Karpas-422 (cell line): ENCODE measurements at regions not wholly inside any gene's neighbourhood (a gene's known extent, or its start where the extent isn't known, plus 50 kb on each side); places are given as distances from the start of the nearest gene placed in this dataset.
A peak's percentile ranks its signal among the peaks of the same experiment; 100 is the strongest.
"Not testable (repeated sequence)": the region's sequence is repeated elsewhere in the genome, so short reads cannot be mapped to it uniquely, and the experiment has no call there.

Experiments used
- DNase-seq: peaks from one replicate; pipeline ENCODE4 v3.0.0-alpha.2; 2015
- H2AFZ ChIP-seq: fragments of 200-600 bp; sonication (generic); 2 replicates; pipeline ENCODE4 v1.6.1; 2014; ENCODE audit warnings: antibody characterized with exemption, low read length, mixed read lengths
- H3K27ac ChIP-seq: fragments of 200-600 bp; sonication (generic); 2 replicates; pipeline ENCODE4 v1.5.1; 2014; ENCODE audit warnings: mild to moderate bottlenecking, low read length, moderate library complexity
- H3K27me3 ChIP-seq: fragments of 200-600 bp; sonication (generic); 2 replicates; pipeline ENCODE4 v1.6.1; 2014; ENCODE audit warnings: low read length, mixed read lengths
- H3K36me3 ChIP-seq: fragments of 200-600 bp; sonication (generic); 2 replicates; pipeline ENCODE4 v1.6.1; 2014; ENCODE audit warnings: low read length, mixed read lengths; ENCODE audit not compliant: insufficient read depth
- H3K4me1 ChIP-seq: fragments of 200-600 bp; sonication (generic); 2 replicates; pipeline ENCODE4 v1.6.1; 2014; ENCODE audit warnings: mild to moderate bottlenecking, low read length, mixed read lengths
- H3K4me2 ChIP-seq: fragments of 200-600 bp; sonication (generic); 2 replicates; pipeline ENCODE4 v1.6.1; 2014; ENCODE audit warnings: low read length, low read depth, mild to moderate bottlenecking; ENCODE audit not compliant: poor library complexity, severe bottlenecking
- H3K4me3 ChIP-seq: fragments of 200-600 bp; sonication (generic); 2 replicates; pipeline ENCODE4 v1.5.1; 2014; ENCODE audit warnings: mild to moderate bottlenecking, antibody characterized with exemption, low read length, mixed read lengths
- H3K79me2 ChIP-seq: fragments of 200-600 bp; sonication (generic); 2 replicates; pipeline ENCODE4 v1.6.1; 2014; ENCODE audit warnings: mild to moderate bottlenecking, low read length, mixed read lengths
- H3K9ac ChIP-seq: fragments of 200-600 bp; sonication (generic); 2 replicates; pipeline ENCODE4 v1.6.0; 2014; ENCODE audit warnings: low read length
- H3K9me2 ChIP-seq: fragments of 200-600 bp; sonication (generic), shearing (Covaris generic); replicated peaks from 2 replicates; pipeline ENCODE4 v1.6.0; 2014; ENCODE audit warnings: mild to moderate bottlenecking, low read length, moderate library complexity; ENCODE audit not compliant: insufficient read depth
- H3K9me3 ChIP-seq: fragments of 300-700, 200-600 bp; sonication (generic); 2 replicates; pipeline ENCODE4 v1.6.1; 2014; ENCODE audit warnings: low read length, mixed read lengths
- H4K20me1 ChIP-seq: fragments of 200-600 bp; sonication (generic); 2 replicates; pipeline ENCODE4 v1.6.1; 2014; ENCODE audit warnings: mild to moderate bottlenecking, antibody characterized with exemption, low read length, low read depth; ENCODE audit not compliant: insufficient read depth

DNA sequence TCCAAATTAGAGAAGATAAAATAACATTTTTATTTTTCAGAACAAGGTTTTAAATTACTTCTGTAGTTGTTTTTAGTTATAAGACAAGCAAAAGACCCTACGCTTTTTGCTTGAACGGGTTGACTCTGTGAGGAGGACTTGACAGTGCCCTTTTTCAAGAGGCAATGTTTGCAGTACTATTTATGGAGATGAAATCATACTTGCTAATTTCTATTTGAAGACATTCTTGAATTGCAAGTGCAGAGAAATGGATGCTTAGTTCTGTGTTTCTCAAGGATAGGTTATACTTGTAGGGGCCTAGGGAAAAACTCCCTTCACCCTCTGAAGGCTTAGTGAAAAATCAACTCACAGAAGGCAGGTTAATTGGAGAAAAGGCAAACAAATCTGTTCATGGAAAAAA lies 1229.5 kb downstream of the REEP3 start:
- Histone ChIP-seq H2AFZ (no peak overlapping the region), H3K9me3 (no peaks in the 10 kb centered on the region), H3K4me1 (no peaks in the 10 kb centered on the region), H3K9me2 (no peaks in the 10 kb centered on the region), H3K4me2 (no peak overlapping the region), H3K79me2 (no peaks in the 10 kb centered on the region), H3K36me3 (no peaks in the 10 kb centered on the region), H3K4me3 (no peak overlapping the region), H3K9ac (no peak overlapping the region), H3K27me3 (no peaks in the 10 kb centered on the region), H4K20me1 (no peaks in the 10 kb centered on the region), H3K27ac (no peak overlapping the region)
- no peak for DNase-seq

DNA sequence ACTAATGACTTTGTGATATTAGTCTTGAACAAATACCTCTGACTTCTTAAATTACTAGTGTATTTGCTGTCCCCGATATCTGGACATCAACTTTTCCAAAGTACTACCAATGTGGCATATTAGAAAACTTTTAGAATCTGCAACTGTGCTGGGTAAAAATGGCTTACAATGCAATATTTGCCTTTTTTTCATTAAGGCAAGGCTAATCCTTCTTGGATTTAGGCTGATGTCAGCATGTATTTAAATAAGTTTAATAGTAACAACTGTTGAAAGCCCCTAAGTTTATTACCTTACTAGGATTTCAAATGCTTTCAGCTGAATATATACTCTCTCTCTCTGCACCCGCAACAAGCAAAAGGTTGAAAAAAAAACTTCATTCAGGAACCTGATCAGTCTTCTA lies 1232.3 kb downstream of the REEP3 start:
- Histone ChIP-seq H3K27me3 (no peaks in the 10 kb centered on the region), H3K4me1 (no peaks in the 10 kb centered on the region), H4K20me1 (no peaks in the 10 kb centered on the region), H2AFZ (no peak overlapping the region), H3K79me2 (no peaks in the 10 kb centered on the region), H3K9ac (no peak overlapping the region), H3K36me3 (no peaks in the 10 kb centered on the region), H3K4me3 (no peak overlapping the region), H3K9me2 (no peaks in the 10 kb centered on the region), H3K9me3 (no peaks in the 10 kb centered on the region), H3K27ac (no peak overlapping the region), H3K4me2 (no peak overlapping the region)
- DNase-seq = no peak

DNA sequence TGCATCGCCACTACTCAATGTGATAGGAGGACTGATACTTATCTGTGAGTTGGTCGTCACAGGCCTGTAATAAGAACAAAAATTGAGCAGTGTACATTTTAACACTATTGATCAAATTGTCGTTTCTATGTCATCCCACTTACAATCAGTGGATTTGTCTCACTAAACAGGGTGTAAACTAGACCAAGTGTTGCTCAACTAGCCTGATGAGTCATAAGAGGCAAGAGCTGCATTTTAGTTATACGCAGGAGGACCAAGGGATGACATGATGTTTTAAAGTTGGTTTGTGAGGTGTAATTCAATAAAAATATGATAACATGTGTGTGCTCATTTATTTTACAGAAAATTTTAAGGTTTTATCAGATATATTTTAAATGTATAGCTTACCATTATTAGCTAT lies 1239.2 kb downstream of the REEP3 start:
- no peak overlapping the region for H3K27ac ChIP-seq
- H2AFZ ChIP-seq = peak overlapping the region; percentile 28; the same call in 1 of the 2 replicates
- H3K36me3 ChIP-seq = no peaks in the 10 kb centered on the region
- no peak overlapping the region for H3K4me3 ChIP-seq
- H3K9me3 ChIP-seq = no peaks in the 10 kb centered on the region
- H3K4me2 ChIP-seq = no peak overlapping the region
- no peak for DNase-seq
- H3K27me3 ChIP-seq = no peaks in the 10 kb centered on the region
- H3K9ac ChIP-seq = no peak overlapping the region
- H4K20me1 ChIP-seq = no peaks in the 10 kb centered on the region
- H3K79me2 ChIP-seq = no peaks in the 10 kb centered on the region
- H3K4me1 ChIP-seq = no peaks in the 10 kb centered on the region
- no peaks in the 10 kb centered on the region for H3K9me2 ChIP-seq

DNA sequence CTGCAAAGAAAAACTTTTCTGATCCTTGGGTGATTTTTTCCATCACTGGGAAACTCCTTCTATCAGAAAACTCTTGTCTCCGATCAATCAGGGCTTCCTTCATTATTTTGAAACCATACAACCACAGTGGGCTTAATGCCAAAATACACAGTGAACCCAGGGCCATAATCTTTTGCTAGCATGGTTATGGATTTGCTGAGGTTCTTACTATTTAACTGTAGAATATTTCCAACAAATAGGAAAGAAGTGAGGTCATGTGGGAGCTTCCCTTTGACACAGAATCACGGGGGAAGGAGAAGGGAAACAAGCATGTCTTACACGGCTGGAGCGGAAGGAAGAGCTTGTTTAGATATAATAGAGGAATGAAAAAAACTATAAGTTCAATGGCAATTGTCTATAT lies 1241.7 kb downstream of the REEP3 start:
- no peaks in the 10 kb centered on the region for H4K20me1 ChIP-seq
- H3K4me3 ChIP-seq = no peak overlapping the region
- no peaks in the 10 kb centered on the region for H3K4me1 ChIP-seq
- H3K79me2 ChIP-seq = no peaks in the 10 kb centered on the region
- DNase-seq = no peak
- H3K27ac ChIP-seq = no peak overlapping the region
- no peak overlapping the region for H3K4me2 ChIP-seq
- no peaks in the 10 kb centered on the region for H3K36me3 ChIP-seq
- H3K27me3 ChIP-seq = no peaks in the 10 kb centered on the region
- no peaks in the 10 kb centered on the region for H3K9me3 ChIP-seq
- H3K9ac ChIP-seq = no peak overlapping the region
- H2AFZ ChIP-seq = no peak overlapping the region
- no peaks in the 10 kb centered on the region for H3K9me2 ChIP-seq

DNA sequence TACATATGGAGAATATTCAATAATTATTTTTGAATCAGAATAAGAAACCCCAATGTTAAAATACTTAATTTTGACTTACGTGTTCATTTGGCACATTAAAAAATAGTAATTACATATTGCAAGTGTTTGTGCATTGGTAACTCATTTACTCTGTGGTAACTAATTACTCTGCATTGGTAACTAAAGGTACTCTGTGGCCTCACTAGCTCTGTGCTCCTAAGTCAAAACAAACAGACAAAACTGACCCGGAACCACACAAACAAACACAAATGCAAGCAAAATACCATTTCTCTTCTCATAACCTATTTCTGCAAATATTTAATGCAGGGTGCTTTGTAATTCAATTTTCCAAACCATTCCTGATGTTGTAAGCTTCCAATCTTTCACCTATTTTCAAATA lies 1244.3 kb downstream of the REEP3 start:
- no peak overlapping the region for H3K27ac ChIP-seq
- no peak overlapping the region for H3K4me2 ChIP-seq
- H3K9me2 ChIP-seq = no peaks in the 10 kb centered on the region
- H3K79me2 ChIP-seq = no peaks in the 10 kb centered on the region
- H3K36me3 ChIP-seq = no peaks in the 10 kb centered on the region
- no peak overlapping the region for H2AFZ ChIP-seq
- H3K9ac ChIP-seq = no peak overlapping the region
- H4K20me1 ChIP-seq = no peaks in the 10 kb centered on the region
- no peaks in the 10 kb centered on the region for H3K27me3 ChIP-seq
- no peak overlapping the region for H3K4me3 ChIP-seq
- no peak for DNase-seq
- no peaks in the 10 kb centered on the region for H3K4me1 ChIP-seq
- H3K9me3 ChIP-seq = no peaks in the 10 kb centered on the region

DNA sequence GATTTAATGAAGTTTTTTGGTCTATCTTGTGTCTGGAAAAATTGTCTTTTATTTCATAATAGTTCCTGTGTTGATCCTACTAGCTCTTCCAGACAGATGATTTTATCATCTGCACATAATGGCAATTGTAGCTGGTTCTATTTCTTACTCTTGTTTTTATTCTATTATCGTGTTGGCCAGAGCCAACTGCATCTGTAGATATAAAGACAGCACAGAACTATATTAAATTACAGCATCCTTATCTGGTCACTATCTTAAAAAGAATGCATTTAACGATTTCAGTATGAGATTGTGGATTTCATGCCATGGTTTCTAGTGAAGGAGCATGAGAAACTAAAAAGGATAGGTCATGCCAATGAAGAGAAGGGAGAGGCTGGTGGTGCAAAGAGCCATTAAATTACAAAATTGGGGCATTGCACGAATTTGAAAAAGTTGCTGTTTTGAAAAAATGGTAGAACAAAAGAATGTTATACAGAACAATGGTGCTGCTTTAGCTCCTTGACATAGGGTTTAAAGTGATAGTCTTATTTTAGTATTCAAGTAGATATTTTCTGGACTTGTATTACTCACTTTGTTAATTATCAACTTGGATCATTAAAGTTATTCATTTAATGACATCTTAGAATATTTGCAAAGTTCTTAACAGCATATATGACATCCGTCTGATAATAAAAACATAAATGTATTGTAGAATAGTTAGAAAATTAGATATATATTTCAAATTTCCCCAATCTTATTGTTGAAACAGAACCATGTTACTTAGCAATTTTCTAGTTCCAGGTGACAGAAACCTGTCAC lies 1250.3 kb downstream of the REEP3 start:
- Histone ChIP-seq H3K9ac (no peak overlapping the region), H3K27me3 (no peaks in the 10 kb centered on the region), H3K36me3 (no peaks in the 10 kb centered on the region), H2AFZ (no peak overlapping the region), H3K79me2 (no peaks in the 10 kb centered on the region), H3K9me3 (no peaks in the 10 kb centered on the region), H4K20me1 (no peaks in the 10 kb centered on the region), H3K4me3 (no peak overlapping the region), H3K4me2 (no peak overlapping the region), H3K27ac (no peak overlapping the region), H3K4me1 (no peaks in the 10 kb centered on the region), H3K9me2 (no peaks in the 10 kb centered on the region)
- DNase-seq = no peak

DNA sequence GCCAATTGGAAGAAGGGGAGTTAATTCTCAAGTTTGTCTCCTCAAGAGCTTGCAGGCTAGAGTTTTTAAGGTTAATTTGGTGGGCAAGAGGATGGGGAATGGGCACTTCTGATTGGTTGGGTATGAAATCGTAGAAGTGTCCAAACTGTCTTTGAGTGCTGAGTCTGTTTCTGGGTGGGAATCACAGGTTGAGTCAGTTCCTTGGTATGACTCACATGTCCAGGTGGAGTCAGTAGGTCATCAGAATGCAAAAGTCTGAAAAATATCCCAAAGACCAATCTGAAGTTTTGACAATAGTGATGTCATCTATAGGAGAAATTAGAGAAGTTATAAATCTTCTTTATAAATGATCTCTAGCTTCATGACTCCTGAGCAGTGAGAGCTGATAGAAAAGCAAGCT lies 1252.2 kb downstream of the REEP3 start:
- no peak overlapping the region for H3K4me3 ChIP-seq
- no peak for DNase-seq
- H2AFZ ChIP-seq = no peak overlapping the region
- H4K20me1 ChIP-seq = no peaks in the 10 kb centered on the region
- no peaks in the 10 kb centered on the region for H3K9me3 ChIP-seq
- no peaks in the 10 kb centered on the region for H3K79me2 ChIP-seq
- H3K36me3 ChIP-seq = no peaks in the 10 kb centered on the region
- H3K4me1 ChIP-seq = no peaks in the 10 kb centered on the region
- H3K9me2 ChIP-seq = no peaks in the 10 kb centered on the region
- H3K27ac ChIP-seq = no peak overlapping the region
- no peak overlapping the region for H3K4me2 ChIP-seq
- H3K9ac ChIP-seq = no peak overlapping the region
- no peaks in the 10 kb centered on the region for H3K27me3 ChIP-seq

DNA sequence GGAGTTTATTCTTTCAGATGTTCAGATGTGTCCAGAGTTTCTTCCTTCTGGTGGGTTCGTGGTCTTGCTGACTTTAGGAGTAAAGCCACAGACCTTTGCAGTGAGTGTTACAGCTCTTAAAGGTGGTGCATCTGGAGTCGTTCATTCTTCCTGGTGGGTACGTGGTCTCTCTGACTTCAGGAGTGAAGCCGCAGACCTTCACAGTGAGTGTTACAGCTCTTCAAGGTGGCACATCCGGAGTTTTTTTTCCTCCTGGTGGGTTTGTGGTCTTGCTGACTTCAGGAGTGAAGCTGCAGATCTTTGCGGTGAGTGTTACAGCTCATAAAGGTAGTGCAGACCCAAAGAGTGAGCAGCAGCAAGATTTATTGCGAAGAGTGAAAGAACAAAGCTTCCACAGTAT lies 1263.2 kb downstream of the REEP3 start:
- H4K20me1 ChIP-seq, H3K4me3 ChIP-seq, H3K27me3 ChIP-seq, H3K9me3 ChIP-seq, H3K27ac ChIP-seq, H3K4me2 ChIP-seq, DNase-seq, H2AFZ ChIP-seq, H3K36me3 ChIP-seq, H3K79me2 ChIP-seq, H3K9me2 ChIP-seq, H3K4me1 ChIP-seq, H3K9ac ChIP-seq: not testable (repeated sequence)
